HG03439 (cell line): ENCODE measurements at regions not wholly inside any gene's neighbourhood (a gene's known extent, or its start where the extent isn't known, plus 50 kb on each side); places are given as distances from the start of the nearest gene placed in this dataset.
"Not testable (repeated sequence)": the region's sequence is repeated elsewhere in the genome, so short reads cannot be mapped to it uniquely, and the experiment has no call there.

Source experiments
- ATAC-seq: cut with Tn5 transposase; IDR thresholded peaks from one replicate; pipeline ENCODE4 v1.9.1; 2021; ENCODE audit warnings: mild to moderate bottlenecking, moderate library complexity; ENCODE audit not compliant: unreplicated experiment

- ATAC-seq = not testable (repeated sequence)
Observed at GRCh38 chr15:44848859-44849258, 107.6 kb upstream of the TERB2 start.

GRCh38 chr15:44849701-44850403 is 106.6 kb upstream of the TERB2 start:
- ATAC-seq = not testable (repeated sequence)

GRCh38 chr15:44853304-44853950 is 103.1 kb upstream of the TERB2 start:
- ATAC-seq = peak; percentile 75

- not testable (repeated sequence) for ATAC-seq
Observed at GRCh38 chr15:44854696-44855095, 101.8 kb upstream of the TERB2 start.

GRCh38 chr15:44856284-44856683 is 100.2 kb upstream of the TERB2 start:
- ATAC-seq = not testable (repeated sequence)

- ATAC-seq = not testable (repeated sequence)
Observed at GRCh38 chr15:44857164-44857710, 99.2 kb upstream of the TERB2 start.

- ATAC-seq = not testable (repeated sequence)
Observed at GRCh38 chr15:44859088-44859487, 97.4 kb upstream of the TERB2 start.

- not testable (repeated sequence) for ATAC-seq
Observed at GRCh38 chr15:44860168-44860567, 96.3 kb upstream of the TERB2 start.

- ATAC-seq = no peak
Observed at GRCh38 chr15:44861439-44861910, 95.0 kb upstream of the TERB2 start.

- ATAC-seq = no peak
Observed at GRCh38 chr15:44861917-44862316, 94.6 kb upstream of the TERB2 start.

GRCh38 chr15:44862866-44863265 is 93.6 kb upstream of the TERB2 start:
- ATAC-seq = not testable (repeated sequence)

GRCh38 chr15:44868100-44868499 is 88.4 kb upstream of the TERB2 start:
- ATAC-seq = not testable (repeated sequence)

GRCh38 chr15:44870125-44870524 is 86.4 kb upstream of the TERB2 start:
- not testable (repeated sequence) for ATAC-seq

GRCh38 chr15:44873103-44873502 is 83.4 kb upstream of the TERB2 start:
- no peak for ATAC-seq

GRCh38 chr15:44879066-44879465 is 77.4 kb upstream of the TERB2 start:
- no peak for ATAC-seq

GRCh38 chr15:44882499-44882968 is 74.0 kb upstream of the TERB2 start:
- peak; percentile 83 for ATAC-seq

- no peak for ATAC-seq
Observed at GRCh38 chr15:44883199-44883877, 73.1 kb upstream of the TERB2 start.

- ATAC-seq = not testable (repeated sequence)
Observed at GRCh38 chr15:44898890-44899651, 57.4 kb upstream of the TERB2 start.

GRCh38 chr15:44899775-44900174 is 56.7 kb upstream of the TERB2 start:
- ATAC-seq = not testable (repeated sequence)

- not testable (repeated sequence) for ATAC-seq
Observed at GRCh38 chr15:44900796-44901195, 55.7 kb upstream of the TERB2 start.
